ENCODE measurements at regions not wholly inside any gene's neighbourhood (a gene's known extent, or its start where the extent isn't known, plus 50 kb on each side); places are given as distances from the start of the nearest gene placed in this dataset.

DNA sequence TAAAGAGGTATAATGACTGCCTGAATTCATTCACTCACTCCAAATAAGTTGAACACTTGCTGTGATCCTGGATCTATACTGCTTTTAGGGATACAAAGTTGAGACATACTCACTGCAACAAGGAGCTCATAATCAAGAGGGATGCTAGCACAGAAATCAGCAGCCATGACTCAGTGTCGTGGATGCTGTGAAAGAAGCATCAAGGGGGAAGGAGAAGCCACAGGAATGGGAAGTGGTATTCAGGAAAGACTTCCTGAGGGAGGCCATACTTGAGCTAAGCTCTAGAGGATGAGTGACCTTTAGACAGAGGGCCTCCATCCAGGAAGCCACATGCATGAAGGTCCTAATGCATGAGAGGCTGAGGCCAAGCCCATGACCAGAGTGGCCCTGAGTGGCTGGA, 245.7 kb upstream of the RORA start:
- Histone ChIP-seq H3K27me3 (ENCODE audit: low read length) (no peaks in the 10 kb centered on the region), H3K9me2 (replicated peaks; ENCODE audit: insufficient read depth, low read length) (no peaks in the 10 kb centered on the region)
- DNase-seq: no peak

DNA sequence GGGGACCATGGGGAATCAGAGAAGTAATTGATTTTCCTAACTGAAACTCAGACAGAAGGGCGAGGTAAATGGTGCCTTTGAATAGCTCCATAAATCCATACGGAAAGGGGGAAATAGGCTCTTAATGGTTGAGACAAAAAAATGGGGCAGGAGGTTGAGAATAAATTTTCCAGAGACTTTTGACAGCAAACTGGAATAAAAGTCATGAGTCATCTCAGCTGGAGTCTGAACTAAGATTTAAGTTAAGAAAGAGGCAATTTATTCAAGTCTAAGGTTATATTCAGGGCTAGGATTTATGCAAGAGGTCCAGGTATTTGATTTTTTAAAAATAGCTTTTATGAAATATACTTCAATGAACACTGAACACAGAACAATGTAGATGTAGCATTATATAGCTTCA, 238.7 kb upstream of the RORA start:
- Histone ChIP-seq H3K27ac (ENCODE audit: low read length) (no peak overlapping the region), H4K20me1 (ENCODE audit: insufficient read depth, low read depth, low read length) (no peaks in the 10 kb centered on the region), H2AFZ (ENCODE audit: low read length) (no peak overlapping the region), H3K9ac (ENCODE audit: low read length) (no peak overlapping the region), H3K27me3 (ENCODE audit: low read length) (no peaks in the 10 kb centered on the region), H3K9me2 (replicated peaks; ENCODE audit: insufficient read depth, low read length) (no peaks in the 10 kb centered on the region), H3K79me2 (ENCODE audit: low read length) (no peaks in the 10 kb centered on the region), H3K9me3 (ENCODE audit: low read length) (no peaks in the 10 kb centered on the region), H3K4me2 (ENCODE audit: low read depth, low read length, poor library complexity, severe bottlenecking) (no peak overlapping the region), H3K4me1 (ENCODE audit: low read length) (no peaks in the 10 kb centered on the region), H3K4me3 (ENCODE audit: low read length) (no peak overlapping the region), H3K36me3 (ENCODE audit: insufficient read depth, low read length) (no peaks in the 10 kb centered on the region)
- DNase-seq: no peak

More for the DNA sequence above, 245.7 kb upstream of the RORA start:
- H2AFZ ChIP-seq (ENCODE audit: low read length): no peak overlapping the region
- H3K79me2 ChIP-seq (ENCODE audit: low read length): no peaks in the 10 kb centered on the region
- no peak overlapping the region for H3K4me2 ChIP-seq (ENCODE audit: low read depth, low read length, poor library complexity, severe bottlenecking)
- H3K27ac ChIP-seq (ENCODE audit: low read length): no peak overlapping the region
- no peaks in the 10 kb centered on the region for H3K9me3 ChIP-seq (ENCODE audit: low read length)
- H3K4me3 ChIP-seq (ENCODE audit: low read length): no peak overlapping the region
- no peaks in the 10 kb centered on the region for H3K36me3 ChIP-seq (ENCODE audit: insufficient read depth, low read length)
- H4K20me1 ChIP-seq (ENCODE audit: insufficient read depth, low read depth, low read length): no peaks in the 10 kb centered on the region
- no peak overlapping the region for H3K9ac ChIP-seq (ENCODE audit: low read length)
- no peaks in the 10 kb centered on the region for H3K4me1 ChIP-seq (ENCODE audit: low read length)

DNA sequence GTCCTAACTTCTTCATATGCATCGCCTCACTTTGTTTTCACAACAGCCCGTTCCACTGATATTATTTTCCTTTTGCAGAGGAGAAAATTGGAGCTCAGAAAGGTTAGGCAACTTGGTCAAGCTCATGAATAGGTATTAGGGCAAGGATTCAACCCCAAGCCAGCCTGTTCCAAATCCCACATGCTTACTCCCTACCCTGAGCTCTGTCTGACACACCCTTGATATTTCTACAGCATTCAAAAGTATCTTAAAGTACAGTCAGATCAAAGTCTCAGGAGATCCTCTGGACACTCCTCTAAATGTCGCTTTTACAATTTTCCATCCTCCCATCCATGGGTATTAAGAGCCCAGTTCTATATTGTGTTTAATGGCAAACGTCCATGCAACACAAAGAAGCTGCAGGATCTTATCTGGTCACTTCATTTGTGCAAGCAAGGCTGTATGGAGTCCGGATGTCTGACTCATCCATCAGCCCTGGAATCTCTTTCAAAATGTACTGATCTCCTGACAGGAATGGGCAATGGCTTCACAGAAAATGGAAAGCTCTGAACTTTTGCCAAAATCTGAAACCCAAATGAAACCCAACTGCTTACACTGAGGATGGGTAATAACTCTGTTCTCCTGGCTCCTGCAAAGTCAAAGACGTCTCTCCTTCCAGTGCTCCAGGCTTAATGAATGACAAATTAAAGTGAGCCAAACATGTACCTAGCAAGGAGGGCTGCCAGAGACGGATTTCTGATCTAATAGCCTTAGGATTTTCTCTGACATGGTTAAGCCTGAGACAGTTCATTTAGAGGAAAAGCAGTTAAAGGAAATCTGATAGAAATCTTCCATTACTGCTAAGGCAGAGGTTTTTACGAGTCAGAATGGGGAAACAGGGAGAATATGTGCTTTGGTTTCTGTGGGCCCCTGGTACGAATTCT, 230.9 kb upstream of the RORA start:
- H3K79me2 ChIP-seq (ENCODE audit: low read length): no peaks in the 10 kb centered on the region
- no peak overlapping the region for H3K4me3 ChIP-seq (ENCODE audit: low read length)
- no peak overlapping the region for H2AFZ ChIP-seq (ENCODE audit: low read length)
- H4K20me1 ChIP-seq (ENCODE audit: insufficient read depth, low read depth, low read length): no peaks in the 10 kb centered on the region
- no peak overlapping the region for H3K4me2 ChIP-seq (ENCODE audit: low read depth, low read length, poor library complexity, severe bottlenecking)
- DNase-seq: no peak
- no peaks in the 10 kb centered on the region for H3K4me1 ChIP-seq (ENCODE audit: low read length)
- no peak overlapping the region for H3K27ac ChIP-seq (ENCODE audit: low read length)
- no peaks in the 10 kb centered on the region for H3K9me3 ChIP-seq (ENCODE audit: low read length)
- H3K9ac ChIP-seq (ENCODE audit: low read length): no peak overlapping the region
- H3K9me2 ChIP-seq (replicated peaks; ENCODE audit: insufficient read depth, low read length): no peaks in the 10 kb centered on the region
- no peaks in the 10 kb centered on the region for H3K27me3 ChIP-seq (ENCODE audit: low read length)
- no peaks in the 10 kb centered on the region for H3K36me3 ChIP-seq (ENCODE audit: insufficient read depth, low read length)

DNA sequence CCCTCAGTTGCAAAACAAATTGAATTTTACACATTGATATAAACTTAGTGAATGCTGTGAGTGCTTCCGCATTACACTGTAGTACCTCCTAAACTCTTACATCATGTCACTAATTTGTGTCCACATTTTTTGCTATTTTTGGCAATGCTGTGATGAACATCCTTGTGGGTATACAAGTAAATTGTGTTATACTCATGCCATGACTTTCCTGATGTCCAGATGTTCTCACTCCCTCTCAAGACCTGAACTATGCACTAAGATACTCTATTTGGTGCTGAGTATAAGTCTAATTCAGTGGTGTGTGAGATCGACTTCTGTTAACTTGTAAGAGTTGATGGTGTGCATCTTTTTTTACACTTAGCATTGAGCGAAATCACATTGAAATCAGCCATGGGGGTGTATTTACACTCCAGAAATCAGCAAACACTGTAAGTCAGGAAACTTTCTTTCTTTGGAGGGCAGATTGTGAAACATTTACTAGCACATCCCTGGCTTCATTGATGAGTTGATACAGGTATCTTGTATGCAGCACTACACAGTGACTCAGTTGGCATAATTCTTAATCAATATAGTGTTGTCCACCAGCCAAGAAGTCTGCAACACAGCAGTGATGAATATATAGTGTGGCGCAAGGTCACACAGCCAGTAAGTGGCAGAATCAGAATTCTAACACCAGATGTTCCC, 228.1 kb upstream of the RORA start:
- Histone ChIP-seq H3K27ac (ENCODE audit: low read length) (no peak overlapping the region), H3K27me3 (ENCODE audit: low read length) (no peaks in the 10 kb centered on the region), H3K4me3 (ENCODE audit: low read length) (no peak overlapping the region), H3K9ac (ENCODE audit: low read length) (no peak overlapping the region), H3K79me2 (ENCODE audit: low read length) (no peaks in the 10 kb centered on the region), H3K36me3 (ENCODE audit: insufficient read depth, low read length) (no peaks in the 10 kb centered on the region), H4K20me1 (ENCODE audit: insufficient read depth, low read depth, low read length) (no peaks in the 10 kb centered on the region), H3K9me2 (replicated peaks; ENCODE audit: insufficient read depth, low read length) (no peaks in the 10 kb centered on the region), H3K4me2 (ENCODE audit: low read depth, low read length, poor library complexity, severe bottlenecking) (no peak overlapping the region), H3K4me1 (ENCODE audit: low read length) (peaks cover 7% of the 10 kb centered on the region), H2AFZ (ENCODE audit: low read length) (no peak overlapping the region), H3K9me3 (ENCODE audit: low read length) (no peaks in the 10 kb centered on the region)
- no peak for DNase-seq

DNA sequence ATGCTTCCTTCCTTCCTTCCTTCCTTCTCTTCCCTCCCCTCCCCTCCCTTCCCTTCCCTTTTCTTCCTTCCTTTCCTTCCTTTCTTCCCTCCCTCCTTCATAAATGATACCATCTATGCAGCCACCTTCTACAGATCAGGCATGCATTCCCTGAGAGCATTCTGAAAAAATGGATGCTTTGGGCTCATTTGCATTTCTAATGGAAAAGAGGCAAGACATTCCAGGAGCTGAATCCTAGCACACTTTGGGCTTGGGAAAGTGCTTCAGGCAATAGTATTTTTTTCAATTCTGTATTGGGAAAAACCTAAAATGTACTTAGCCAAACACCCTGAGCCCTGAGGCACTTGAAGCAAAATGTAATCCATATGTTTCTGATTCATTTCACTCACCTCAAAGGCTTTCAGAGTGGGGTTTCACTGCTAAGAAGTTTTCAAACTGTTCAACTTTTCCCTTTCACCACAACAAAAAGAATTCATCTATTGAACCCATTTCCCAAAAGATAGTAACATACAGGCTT, 220.1 kb upstream of the RORA start:
- Histone ChIP-seq H3K27me3 (ENCODE audit: low read length) (no peaks in the 10 kb centered on the region), H3K4me1 (ENCODE audit: low read length) (peaks cover 7% of the 10 kb centered on the region), H3K9me2 (replicated peaks; ENCODE audit: insufficient read depth, low read length) (no peaks in the 10 kb centered on the region), H3K4me2 (ENCODE audit: low read depth, low read length, poor library complexity, severe bottlenecking) (no peak overlapping the region), H3K4me3 (ENCODE audit: low read length) (no peak overlapping the region), H2AFZ (ENCODE audit: low read length) (no peak overlapping the region), H4K20me1 (ENCODE audit: insufficient read depth, low read depth, low read length) (no peaks in the 10 kb centered on the region), H3K27ac (ENCODE audit: low read length) (no peak overlapping the region), H3K36me3 (ENCODE audit: insufficient read depth, low read length) (no peaks in the 10 kb centered on the region), H3K9me3 (ENCODE audit: low read length) (no peaks in the 10 kb centered on the region), H3K9ac (ENCODE audit: low read length) (no peak overlapping the region), H3K79me2 (ENCODE audit: low read length) (no peaks in the 10 kb centered on the region)
- DNase-seq: no peak

DNA sequence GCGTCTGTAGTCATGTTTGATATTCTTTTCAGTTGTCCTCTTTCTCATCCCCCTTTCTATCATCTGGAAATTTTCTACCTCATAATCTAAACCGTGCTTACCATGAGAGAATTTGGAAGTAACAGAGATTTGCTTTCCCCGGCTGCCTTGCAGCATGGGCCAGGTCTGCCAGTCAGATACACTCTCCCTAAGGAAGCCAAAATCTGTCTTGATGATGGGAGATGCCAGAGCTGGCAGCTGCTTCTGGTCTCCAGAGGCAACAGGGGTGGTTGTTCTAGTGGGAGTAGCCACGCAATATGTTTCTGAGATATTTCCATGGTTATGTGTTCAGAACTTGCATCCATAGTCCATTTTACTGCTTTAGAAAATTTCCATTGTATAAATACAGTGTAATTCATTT, 218.9 kb upstream of the RORA start:
- Histone ChIP-seq H4K20me1 (ENCODE audit: insufficient read depth, low read depth, low read length) (no peaks in the 10 kb centered on the region), H3K27ac (ENCODE audit: low read length) (no peak overlapping the region), H3K79me2 (ENCODE audit: low read length) (no peaks in the 10 kb centered on the region)

DNA sequence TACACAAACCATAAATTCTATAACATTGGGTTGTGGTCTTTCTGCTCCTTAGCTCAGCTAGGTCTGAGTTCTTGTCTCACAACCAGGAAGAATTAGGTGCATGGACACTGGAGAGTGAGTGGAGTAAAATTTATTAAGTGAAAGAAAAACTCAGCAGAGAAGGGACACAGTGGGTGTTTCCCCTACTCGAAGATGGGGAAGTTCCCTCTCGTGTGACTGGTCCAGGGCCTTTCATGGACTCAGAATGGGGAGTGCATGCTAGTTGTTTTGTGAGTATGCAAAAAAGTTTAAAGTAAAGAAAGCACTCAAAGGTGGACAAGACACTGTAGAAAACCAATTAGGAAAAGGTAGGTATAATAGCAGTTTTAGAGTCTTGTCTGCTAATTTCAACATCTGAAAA, 215.5 kb upstream of the RORA start:
- Histone ChIP-seq H3K9ac (ENCODE audit: low read length) (no peak overlapping the region), H3K9me3 (ENCODE audit: low read length) (no peaks in the 10 kb centered on the region), H3K36me3 (ENCODE audit: insufficient read depth, low read length) (no peaks in the 10 kb centered on the region), H2AFZ (ENCODE audit: low read length) (no peak overlapping the region), H3K27ac (ENCODE audit: low read length) (no peak overlapping the region), H3K4me3 (ENCODE audit: low read length) (no peak overlapping the region), H3K27me3 (ENCODE audit: low read length) (no peaks in the 10 kb centered on the region), H4K20me1 (ENCODE audit: insufficient read depth, low read depth, low read length) (no peaks in the 10 kb centered on the region), H3K4me2 (ENCODE audit: low read depth, low read length, poor library complexity, severe bottlenecking) (no peak overlapping the region), H3K9me2 (replicated peaks; ENCODE audit: insufficient read depth, low read length) (no peaks in the 10 kb centered on the region), H3K4me1 (ENCODE audit: low read length) (no peaks in the 10 kb centered on the region), H3K79me2 (ENCODE audit: low read length) (no peaks in the 10 kb centered on the region)
- no peak for DNase-seq

More for the DNA sequence above, 218.9 kb upstream of the RORA start:
- H3K27me3 ChIP-seq (ENCODE audit: low read length): no peaks in the 10 kb centered on the region
- H3K36me3 ChIP-seq (ENCODE audit: insufficient read depth, low read length): no peaks in the 10 kb centered on the region
- H3K4me3 ChIP-seq (ENCODE audit: low read length): no peak overlapping the region
- H3K9me2 ChIP-seq (replicated peaks; ENCODE audit: insufficient read depth, low read length): no peaks in the 10 kb centered on the region
- H2AFZ ChIP-seq (ENCODE audit: low read length): no peak overlapping the region
- DNase-seq: no peak
- H3K4me1 ChIP-seq (ENCODE audit: low read length): no peaks in the 10 kb centered on the region
- H3K4me2 ChIP-seq (ENCODE audit: low read depth, low read length, poor library complexity, severe bottlenecking): no peak overlapping the region
- no peak overlapping the region for H3K9ac ChIP-seq (ENCODE audit: low read length)
- H3K9me3 ChIP-seq (ENCODE audit: low read length): no peaks in the 10 kb centered on the region

DNA sequence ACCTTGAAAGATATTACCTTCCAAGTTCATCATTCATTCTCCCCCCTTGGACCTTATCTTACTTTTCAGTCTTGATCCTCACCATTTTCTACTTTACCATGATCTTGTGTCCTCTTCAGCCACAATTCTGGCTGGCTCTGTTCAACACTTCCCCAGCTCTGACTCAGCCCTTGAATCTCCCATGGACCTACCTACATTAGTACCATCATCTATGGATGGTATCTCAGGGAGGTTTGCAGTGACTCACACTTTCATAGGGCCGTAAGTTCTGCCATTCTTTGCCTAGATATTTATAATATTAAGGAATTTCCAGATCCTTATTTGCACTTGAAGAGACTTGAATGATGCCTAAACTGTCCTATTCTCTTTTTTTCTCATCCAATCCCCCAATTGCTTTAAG, 213.7 kb upstream of the RORA start:
- Histone ChIP-seq H3K27ac (ENCODE audit: low read length) (no peak overlapping the region), H3K27me3 (ENCODE audit: low read length) (no peaks in the 10 kb centered on the region), H4K20me1 (ENCODE audit: insufficient read depth, low read depth, low read length) (no peaks in the 10 kb centered on the region), H3K9ac (ENCODE audit: low read length) (no peak overlapping the region), H3K36me3 (ENCODE audit: insufficient read depth, low read length) (no peaks in the 10 kb centered on the region), H2AFZ (ENCODE audit: low read length) (no peak overlapping the region), H3K79me2 (ENCODE audit: low read length) (no peaks in the 10 kb centered on the region), H3K4me3 (ENCODE audit: low read length) (no peak overlapping the region), H3K9me2 (replicated peaks; ENCODE audit: insufficient read depth, low read length) (no peaks in the 10 kb centered on the region), H3K9me3 (ENCODE audit: low read length) (no peaks in the 10 kb centered on the region), H3K4me1 (ENCODE audit: low read length) (no peaks in the 10 kb centered on the region), H3K4me2 (ENCODE audit: low read depth, low read length, poor library complexity, severe bottlenecking) (no peak overlapping the region)
- DNase-seq: no peak

Data from Karpas-422 (cell line).